ENCODE measurements at regions not wholly inside any gene's neighbourhood (a gene's known extent, or its start where the extent isn't known, plus 50 kb on each side); places are given as distances from the start of the nearest gene placed in this dataset.

GRCh38 chr7:42289473-42289872 is 52.5 kb upstream of the GLI3 start:
- no peak overlapping the region for H3K4me3 ChIP-seq (ENCODE audit: low read depth, low read length)
- TF ChIP-seq, protein P1, sequence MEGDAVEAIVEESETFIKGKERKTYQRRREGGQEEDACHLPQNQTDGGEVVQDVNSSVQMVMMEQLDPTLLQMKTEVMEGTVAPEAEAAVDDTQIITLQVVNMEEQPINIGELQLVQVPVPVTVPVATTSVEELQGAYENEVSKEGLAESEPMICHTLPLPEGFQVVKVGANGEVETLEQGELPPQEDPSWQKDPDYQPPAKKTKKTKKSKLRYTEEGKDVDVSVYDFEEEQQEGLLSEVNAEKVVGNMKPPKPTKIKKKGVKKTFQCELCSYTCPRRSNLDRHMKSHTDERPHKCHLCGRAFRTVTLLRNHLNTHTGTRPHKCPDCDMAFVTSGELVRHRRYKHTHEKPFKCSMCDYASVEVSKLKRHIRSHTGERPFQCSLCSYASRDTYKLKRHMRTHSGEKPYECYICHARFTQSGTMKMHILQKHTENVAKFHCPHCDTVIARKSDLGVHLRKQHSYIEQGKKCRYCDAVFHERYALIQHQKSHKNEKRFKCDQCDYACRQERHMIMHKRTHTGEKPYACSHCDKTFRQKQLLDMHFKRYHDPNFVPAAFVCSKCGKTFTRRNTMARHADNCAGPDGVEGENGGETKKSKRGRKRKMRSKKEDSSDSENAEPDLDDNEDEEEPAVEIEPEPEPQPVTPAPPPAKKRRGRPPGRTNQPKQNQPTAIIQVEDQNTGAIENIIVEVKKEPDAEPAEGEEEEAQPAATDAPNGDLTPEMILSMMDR (IDR thresholded peaks at IDR 0.05; ENCODE audit: borderline replicate concordance, insufficient read depth, low read depth, low read length): no peak

Measured in GM12875 (cell line).